Spleen (tissue), 7 donors: ENCODE measurements at regions not wholly inside any gene's neighbourhood (a gene's known extent, or its start where the extent isn't known, plus 50 kb on each side); places are given as distances from the start of the nearest gene placed in this dataset.

Experiments used
- CTCF ChIP-seq, 11 experiments: fragments of 200-600 bp in 7 of 11; fragments of 450-650 bp in 4 of 11; sonication (generic) in 4 of 11; IDR thresholded peaks in 8 of 11; conservative IDR thresholded peaks in 3 of 11; 1 replicate in 7 of 11; 2 replicates in 4 of 11; pipeline versions ENCODE4 v1.4.0 to v1.8.0; 2016 to 2021; ENCODE audit warnings: antibody characterized with exemption in 11 of 11, inconsistent platforms in 4 of 11, mild to moderate bottlenecking in 1 of 11
- POLR2AphosphoS5 ChIP-seq, 3 donors: sonication (generic); formaldehyde crosslinking; IDR thresholded peaks; one replicate each; pipeline ENCODE4 v1.5.1; 2017; ENCODE audit warnings: antibody characterized with exemption in 3 of 3
- donor health status: DM: no; HTN: no; CAD: no; lungs with moderate emphysema.
- donor health status: DM: no; HTN: no; CAD: no.
- donor health status: DM: no; HTN: no; CAD: no.

- no peak for TF ChIP-seq CTCF (IDR thresholded peaks at IDR 0.05 in 8 of 11, conservative IDR thresholded peaks at IDR 0.05 in 3 of 11)
- TF ChIP-seq POLR2AphosphoS5 (IDR thresholded peaks at IDR 0.05), result no peak
Measured at GRCh38 chr5:73382401-73382740, 66.2 kb downstream of the FOXD1 start.
